ENCODE measurements at regions not wholly inside any gene's neighbourhood (a gene's known extent, or its start where the extent isn't known, plus 50 kb on each side); places are given as distances from the start of the nearest gene placed in this dataset.

DNA sequence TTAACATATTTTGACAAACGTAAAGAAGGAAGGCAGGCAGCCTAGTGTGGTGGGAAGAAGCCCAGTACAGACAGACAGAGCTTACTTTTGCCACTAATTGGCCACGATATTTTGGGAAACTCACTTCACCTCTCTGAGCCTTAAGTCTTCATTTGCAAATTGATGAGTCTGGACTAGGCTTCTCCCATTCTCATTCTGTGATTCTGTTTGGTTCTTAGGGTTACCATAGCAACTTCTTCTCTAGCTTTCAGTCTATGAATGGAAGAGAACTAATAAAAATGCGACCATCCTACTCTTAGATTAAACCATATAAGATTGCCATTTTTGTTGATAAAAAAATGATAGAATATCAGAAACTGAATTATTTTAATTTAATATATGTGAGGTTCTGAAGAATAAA lies 210.5 kb downstream of the SNAPC1 start:
- no peaks in the 10 kb centered on the region for H3K9me3 ChIP-seq (replicated peaks; ENCODE audit: control insufficient read depth, insufficient read depth, low read depth, low read length)
- in situ Hi-C loops (cut with MboI) (no loop called here), intact Hi-C loops (cut with micrococcal nuclease) (no loop called here)
- CTCF ChIA-PET (ENCODE audit: low intra/inter-chr PET ratio): no interaction called here
- no peak for DNase-seq (ENCODE audit: extremely low read depth in 1 of 4, low spot score in 3 of 4)
- no peak overlapping the region for H3K4me3 ChIP-seq
- no peaks in the 10 kb centered on the region for H3K27me3 ChIP-seq (ENCODE audit: control insufficient read depth in 2 of 2, insufficient read depth in 2 of 2, low read length in 2 of 2)
- no peak overlapping the region for H3K9ac ChIP-seq (ENCODE audit: insufficient read depth in 1 of 2, low read depth in 2 of 2, low read length in 2 of 2)
- BruUV-seq (replicated peaks): no TSS peak
- no peaks in the 10 kb centered on the region for H3K4me1 ChIP-seq (replicated peaks in 1 of 2; ENCODE audit: control insufficient read depth in 2 of 2, insufficient read depth in 2 of 2, low read length in 2 of 2)
- 3% methylated on average over 3 of the region's 3 CpGs for WGBS (ENCODE audit: insufficient coverage, low coverage, missing lambda C conversion rate)
- H3K36me3 ChIP-seq (ENCODE audit: control insufficient read depth, insufficient read depth, low read length): no peaks in the 10 kb centered on the region
- no peak for TF ChIP-seq FOXK1 (CRISPR knock-in tag; IDR thresholded peaks at IDR 0.05; ENCODE audit: borderline replicate concordance)
- peak; percentile 25; the same call in 1 of the 2 replicates for TF ChIP-seq RFX1 (IDR thresholded peaks at IDR 0.05)
- no peak for ATAC-seq
- POLR2A ChIA-PET: no interaction called here
- FAIRE-seq: no peak
- no peaks in the 10 kb centered on the region for H3K79me2 ChIP-seq (ENCODE audit: control insufficient read depth, insufficient read depth, low read length)
- no peak overlapping the region for H2AFZ ChIP-seq (ENCODE audit: low read depth, low read length)
- H4K20me1 ChIP-seq (replicated peaks; ENCODE audit: control insufficient read depth, insufficient read depth, low read length): no peaks in the 10 kb centered on the region
- H3K4me2 ChIP-seq (ENCODE audit: insufficient read depth, low read length): no peak overlapping the region
- H3K9me1 ChIP-seq (ENCODE audit: control insufficient read depth, insufficient read depth, low read length): no peaks in the 10 kb centered on the region
- no peak overlapping the region for H3K27ac ChIP-seq (ENCODE audit: extremely low read depth, low read depth, low read length)

DNA sequence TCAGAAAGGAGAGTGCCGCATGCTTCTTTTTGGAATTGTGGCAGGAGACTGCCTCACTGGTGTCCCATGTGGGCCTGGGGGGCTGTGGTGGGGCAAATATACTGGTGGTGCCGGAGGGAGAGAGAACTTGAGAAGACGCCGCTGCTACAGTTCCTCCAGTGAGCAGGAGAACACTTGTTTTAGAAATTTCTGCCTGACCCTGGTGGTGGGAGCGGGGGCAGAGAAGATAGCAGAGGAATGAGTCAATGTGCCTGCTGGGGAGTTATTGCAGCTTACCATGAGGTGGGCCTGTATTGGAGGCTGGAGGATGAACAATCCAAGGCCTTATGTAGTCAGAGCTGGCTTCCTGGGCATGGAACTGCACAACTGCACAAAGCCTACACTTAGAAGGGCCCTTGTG lies 211.8 kb downstream of the SNAPC1 start:
- H3K27me3 ChIP-seq (ENCODE audit: control insufficient read depth in 2 of 2, insufficient read depth in 2 of 2, low read length in 2 of 2): no peaks in the 10 kb centered on the region
- ChIA-PET POLR2A (no interaction called here), CTCF (ENCODE audit: low intra/inter-chr PET ratio) (no interaction called here)
- no peak overlapping the region for H3K4me2 ChIP-seq (ENCODE audit: insufficient read depth, low read length)
- DNase-seq (ENCODE audit: extremely low read depth in 1 of 4, low spot score in 3 of 4): no peak
- no peaks in the 10 kb centered on the region for H3K36me3 ChIP-seq (ENCODE audit: control insufficient read depth, insufficient read depth, low read length)
- in situ Hi-C loops (cut with MboI): no loop called here
- BruUV-seq (replicated peaks): no TSS peak
- no peak for ATAC-seq
- H3K79me2 ChIP-seq (ENCODE audit: control insufficient read depth, insufficient read depth, low read length): no peaks in the 10 kb centered on the region
- no peak for FAIRE-seq
- no peak overlapping the region for H3K4me3 ChIP-seq
- H3K27ac ChIP-seq (ENCODE audit: extremely low read depth, low read depth, low read length): no peak overlapping the region
- no peaks in the 10 kb centered on the region for H3K9me3 ChIP-seq (replicated peaks; ENCODE audit: control insufficient read depth, insufficient read depth, low read depth, low read length)
- no peak overlapping the region for H2AFZ ChIP-seq (ENCODE audit: low read depth, low read length)
- 0% methylated on average over 5 of the region's 5 CpGs for WGBS (ENCODE audit: insufficient coverage, low coverage, missing lambda C conversion rate)
- H4K20me1 ChIP-seq (replicated peaks; ENCODE audit: control insufficient read depth, insufficient read depth, low read length): no peaks in the 10 kb centered on the region
- TF ChIP-seq ELK1 (CRISPR knock-in tag; IDR thresholded peaks at IDR 0.05) (no peak), GTF2A2 (tag; IDR thresholded peaks at IDR 0.05) (no peak), GTF2F1 (IDR thresholded peaks at IDR 0.05; ENCODE audit: low read depth, low read length) (no peak), KAT8 (IDR thresholded peaks at IDR 0.05; ENCODE audit: low read depth) (no peak), MXI1 (IDR thresholded peaks at IDR 0.05; ENCODE audit: low read depth, low read length) (no peak), POLR2H (tag; IDR thresholded peaks at IDR 0.05; ENCODE audit: low read depth) (no peak), BMI1 (IDR thresholded peaks at IDR 0.05; ENCODE audit: low read length) (no peak)
- TF ChIP-seq, protein P1, sequence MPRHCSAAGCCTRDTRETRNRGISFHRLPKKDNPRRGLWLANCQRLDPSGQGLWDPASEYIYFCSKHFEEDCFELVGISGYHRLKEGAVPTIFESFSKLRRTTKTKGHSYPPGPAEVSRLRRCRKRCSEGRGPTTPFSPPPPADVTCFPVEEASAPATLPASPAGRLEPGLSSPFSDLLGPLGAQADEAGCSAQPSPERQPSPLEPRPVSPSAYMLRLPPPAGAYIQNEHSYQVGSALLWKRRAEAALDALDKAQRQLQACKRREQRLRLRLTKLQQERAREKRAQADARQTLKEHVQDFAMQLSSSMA (CRISPR knock-in tag; IDR thresholded peaks at IDR 0.05): no peak
- H3K9ac ChIP-seq (ENCODE audit: insufficient read depth in 1 of 2, low read depth in 2 of 2, low read length in 2 of 2): no peak overlapping the region
- no peaks in the 10 kb centered on the region for H3K9me1 ChIP-seq (ENCODE audit: control insufficient read depth, insufficient read depth, low read length)
- no peaks in the 10 kb centered on the region for H3K4me1 ChIP-seq (replicated peaks in 1 of 2; ENCODE audit: control insufficient read depth in 2 of 2, insufficient read depth in 2 of 2, low read length in 2 of 2)
- intact Hi-C loops (cut with micrococcal nuclease): no loop called here
